ENCODE measurements at regions not wholly inside any gene's neighbourhood (a gene's known extent, or its start where the extent isn't known, plus 50 kb on each side); places are given as distances from the start of the nearest gene placed in this dataset.
A peak's percentile ranks its signal among the peaks of the same experiment; 100 is the strongest.

DNA sequence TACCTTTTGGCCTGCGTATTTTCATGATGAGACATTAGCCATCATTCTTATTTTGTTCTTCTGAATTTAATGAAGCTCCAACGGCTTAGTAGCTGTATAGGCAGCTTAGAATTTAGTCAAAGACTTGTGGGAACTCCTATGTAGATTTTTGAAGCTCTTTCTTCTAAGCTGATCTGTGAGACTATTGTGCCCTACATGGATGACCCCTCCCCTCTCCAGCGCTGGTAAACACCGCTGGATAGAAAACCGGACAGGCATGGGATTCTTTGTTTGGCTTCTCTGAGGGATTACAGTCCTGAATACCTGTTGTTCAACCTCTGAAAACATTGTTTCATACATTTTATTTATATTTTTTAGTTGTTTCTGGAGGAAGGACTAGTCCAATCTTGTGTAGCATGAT, 1353.4 kb downstream of the GRIK2 start:
- no peaks in the 10 kb centered on the region for H3K27me3 ChIP-seq (ENCODE audit: low read length)
- no peaks in the 10 kb centered on the region for H4K20me1 ChIP-seq (ENCODE audit: low read length)
- peaks cover 14% of the 10 kb centered on the region for H3K4me1 ChIP-seq (ENCODE audit: insufficient read depth, low read length)
- H3K4me2 ChIP-seq (ENCODE audit: low read length): no peak overlapping the region
- POLR2A ChIA-PET (ENCODE audit: unreplicated experiment): no interaction called here
- H3K36me3 ChIP-seq (ENCODE audit: low read depth, low read length): no peaks in the 10 kb centered on the region
- no peaks in the 10 kb centered on the region for H3K9me3 ChIP-seq (ENCODE audit: low read length)
- CTCF ChIA-PET: interaction anchor here (0.6 kb wide), 1 partner anchor 1350 kb away, joined by 3 read pairs; no protein-coding TSS in a partner anchor
- TF ChIP-seq EZH2phosphoT487 (IDR thresholded peaks at IDR 0.05; ENCODE audit: borderline replicate concordance, low read length): no peak
- TF ChIP-seq EZH2 (IDR thresholded peaks at IDR 0.05; ENCODE audit: low read length, unreplicated experiment): no peak
- TF ChIP-seq, protein P1, sequence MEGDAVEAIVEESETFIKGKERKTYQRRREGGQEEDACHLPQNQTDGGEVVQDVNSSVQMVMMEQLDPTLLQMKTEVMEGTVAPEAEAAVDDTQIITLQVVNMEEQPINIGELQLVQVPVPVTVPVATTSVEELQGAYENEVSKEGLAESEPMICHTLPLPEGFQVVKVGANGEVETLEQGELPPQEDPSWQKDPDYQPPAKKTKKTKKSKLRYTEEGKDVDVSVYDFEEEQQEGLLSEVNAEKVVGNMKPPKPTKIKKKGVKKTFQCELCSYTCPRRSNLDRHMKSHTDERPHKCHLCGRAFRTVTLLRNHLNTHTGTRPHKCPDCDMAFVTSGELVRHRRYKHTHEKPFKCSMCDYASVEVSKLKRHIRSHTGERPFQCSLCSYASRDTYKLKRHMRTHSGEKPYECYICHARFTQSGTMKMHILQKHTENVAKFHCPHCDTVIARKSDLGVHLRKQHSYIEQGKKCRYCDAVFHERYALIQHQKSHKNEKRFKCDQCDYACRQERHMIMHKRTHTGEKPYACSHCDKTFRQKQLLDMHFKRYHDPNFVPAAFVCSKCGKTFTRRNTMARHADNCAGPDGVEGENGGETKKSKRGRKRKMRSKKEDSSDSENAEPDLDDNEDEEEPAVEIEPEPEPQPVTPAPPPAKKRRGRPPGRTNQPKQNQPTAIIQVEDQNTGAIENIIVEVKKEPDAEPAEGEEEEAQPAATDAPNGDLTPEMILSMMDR (conservative IDR thresholded peaks at IDR 0.05; ENCODE audit: low read depth, low read length): no peak
- no peaks in the 10 kb centered on the region for H3K79me2 ChIP-seq (ENCODE audit: low read length)
- DNase-seq (no peak), ATAC-seq (no peak)
- no peak overlapping the region for H3K9ac ChIP-seq (ENCODE audit: low read length)
- H3K27ac ChIP-seq (ENCODE audit: low read length): no peak overlapping the region
- no TSS peak for BruUV-seq (replicated peaks)
- no peak overlapping the region for H3K4me3 ChIP-seq (ENCODE audit: low read length)
- intact Hi-C loops (cut with micrococcal nuclease): no loop called here
- H2AFZ ChIP-seq (ENCODE audit: low read length): no peak overlapping the region
- no peaks in the 10 kb centered on the region for H3F3A ChIP-seq (ENCODE audit: low read length, unreplicated experiment)
- no peaks in the 10 kb centered on the region for H3K9me2 ChIP-seq (replicated peaks; ENCODE audit: low read length)

DNA sequence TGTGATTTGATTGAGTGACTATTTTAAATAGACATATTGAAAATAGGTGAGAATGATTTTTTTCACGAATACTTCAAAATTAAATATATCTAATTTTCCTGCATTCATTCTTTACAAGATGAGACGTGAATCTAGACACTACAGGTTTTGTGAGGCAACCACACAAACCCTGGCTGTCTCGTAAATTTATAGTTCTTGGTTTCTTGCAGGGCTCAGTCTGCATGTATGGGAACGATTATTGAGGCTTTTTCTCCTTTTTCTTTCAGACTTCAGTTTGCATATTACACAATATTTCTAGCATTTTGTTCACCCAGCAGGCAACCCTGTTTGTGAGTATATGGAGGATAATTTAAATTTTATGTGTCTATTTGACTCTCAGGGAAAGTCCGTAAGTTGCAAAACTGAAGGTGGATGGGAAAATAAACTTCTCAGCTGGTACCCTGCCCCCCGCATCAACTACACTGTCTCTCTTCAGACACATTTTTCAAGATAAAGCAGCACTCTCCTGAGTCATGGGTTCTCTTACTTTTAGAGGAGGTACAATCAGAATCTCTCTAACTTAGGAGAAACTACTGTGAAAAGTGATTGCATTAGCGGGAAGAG, 1349.3 kb downstream of the GRIK2 start:
- CTCF ChIA-PET: no interaction called here
- no peak for ATAC-seq
- peak overlapping the region; percentile 39; the same call in 1 of the 2 replicates for H3K4me3 ChIP-seq (ENCODE audit: low read length)
- H3K27me3 ChIP-seq (ENCODE audit: low read length): no peaks in the 10 kb centered on the region
- peak overlapping the region; percentile 17; the same call in 1 of the 2 replicates for H3K27ac ChIP-seq (ENCODE audit: low read length)
- DNase-seq: no peak
- no peaks in the 10 kb centered on the region for H4K20me1 ChIP-seq (ENCODE audit: low read length)
- H3K9me3 ChIP-seq (ENCODE audit: low read length): no peaks in the 10 kb centered on the region
- no peaks in the 10 kb centered on the region for H3K36me3 ChIP-seq (ENCODE audit: low read depth, low read length)
- no peaks in the 10 kb centered on the region for H3K79me2 ChIP-seq (ENCODE audit: low read length)
- BruUV-seq (replicated peaks): no TSS peak
- intact Hi-C loops (cut with micrococcal nuclease): no loop called here
- POLR2A ChIA-PET (ENCODE audit: unreplicated experiment): interaction anchor here (0.6 kb wide), 1 partner anchor 31 kb away, joined by 7 read pairs; no protein-coding TSS in a partner anchor
- no peaks in the 10 kb centered on the region for H3F3A ChIP-seq (ENCODE audit: low read length, unreplicated experiment)
- TF ChIP-seq EZH2phosphoT487 (IDR thresholded peaks at IDR 0.05; ENCODE audit: borderline replicate concordance, low read length) (no peak), EZH2 (IDR thresholded peaks at IDR 0.05; ENCODE audit: low read length, unreplicated experiment) (no peak)
- TF ChIP-seq, protein P1 (conservative IDR thresholded peaks at IDR 0.05; ENCODE audit: low read depth, low read length): no peak
- peaks cover 34% of the 10 kb centered on the region for H3K4me1 ChIP-seq (ENCODE audit: insufficient read depth, low read length)
- 0 out of 2 replicates have a peak overlapping the region, but pooled peaks have one; percentile 9 for H2AFZ ChIP-seq (ENCODE audit: low read length)
- no peaks in the 10 kb centered on the region for H3K9me2 ChIP-seq (replicated peaks; ENCODE audit: low read length)
- peak overlapping the region; percentile 68 for H3K4me2 ChIP-seq (ENCODE audit: low read length)
- H3K9ac ChIP-seq (ENCODE audit: low read length): no peak overlapping the region

DNA sequence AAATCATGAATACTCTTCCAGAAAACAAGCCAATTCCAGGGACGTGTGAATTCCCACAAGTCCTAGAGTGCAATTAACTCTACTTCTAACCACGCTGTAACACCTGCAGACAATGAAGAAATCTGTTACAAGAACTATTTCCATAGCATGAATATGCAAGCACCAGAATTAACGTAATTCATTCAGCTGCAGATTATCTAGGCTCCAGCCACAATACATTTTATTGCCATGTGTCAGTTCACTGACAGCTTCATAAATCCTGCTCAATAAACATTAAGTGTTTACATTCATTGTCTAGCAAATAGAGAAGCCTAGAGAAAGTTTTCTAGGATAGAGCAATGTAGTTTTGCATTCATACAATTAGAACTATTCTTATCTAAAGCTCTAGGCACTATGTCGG, 1348.5 kb downstream of the GRIK2 start:
- Histone ChIP-seq H3K79me2 (ENCODE audit: low read length) (no peaks in the 10 kb centered on the region), H3K4me3 (ENCODE audit: low read length) (peak overlapping the region; percentile 39; the same call in 1 of the 2 replicates), H3K27ac (ENCODE audit: low read length) (peak overlapping the region; percentile 17; the same call in 1 of the 2 replicates), H3K4me1 (ENCODE audit: insufficient read depth, low read length) (peaks cover 41% of the 10 kb centered on the region), H2AFZ (ENCODE audit: low read length) (no peak overlapping the region), H3K9me3 (ENCODE audit: low read length) (no peaks in the 10 kb centered on the region), H3F3A (ENCODE audit: low read length, unreplicated experiment) (no peaks in the 10 kb centered on the region), H4K20me1 (ENCODE audit: low read length) (no peaks in the 10 kb centered on the region), H3K27me3 (ENCODE audit: low read length) (no peaks in the 10 kb centered on the region), H3K36me3 (ENCODE audit: low read depth, low read length) (no peaks in the 10 kb centered on the region), H3K9ac (ENCODE audit: low read length) (no peak overlapping the region), H3K4me2 (ENCODE audit: low read length) (peak overlapping the region; percentile 68), H3K9me2 (replicated peaks; ENCODE audit: low read length) (no peaks in the 10 kb centered on the region)
- TF ChIP-seq EZH2 (IDR thresholded peaks at IDR 0.05; ENCODE audit: low read length, unreplicated experiment) (no peak), EZH2phosphoT487 (IDR thresholded peaks at IDR 0.05; ENCODE audit: borderline replicate concordance, low read length) (no peak)
- TF ChIP-seq, protein P1 (conservative IDR thresholded peaks at IDR 0.05; ENCODE audit: low read depth, low read length): no peak
- ChIA-PET POLR2A (ENCODE audit: unreplicated experiment) (interaction anchor here (0.6 kb wide), 1 partner anchor 32 kb away, joined by 7 read pairs; no protein-coding TSS in a partner anchor), CTCF (interaction anchor here (0.6 kb wide), 1 partner anchor 122 kb away, joined by 3 read pairs; no protein-coding TSS in a partner anchor)
- no TSS peak for BruUV-seq (replicated peaks)
- ATAC-seq (peak; percentile 81), DNase-seq (peak; percentile 74)
- intact Hi-C loops (cut with micrococcal nuclease): no loop called here

All from PC-3 (cell line).